Breast epithelium (tissue), 4 donors: ENCODE measurements at regions not wholly inside any gene's neighbourhood (a gene's known extent, or its start where the extent isn't known, plus 50 kb on each side); places are given as distances from the start of the nearest gene placed in this dataset.

Experiments
- DNase-seq, 2 donors: peaks; one replicate each; pipeline ENCODE4 v3.0.0-alpha.2; 2019; ENCODE audit warnings: low spot score in 2 of 2
- H3K27ac ChIP-seq, 2 donors: fragments of 200-600 bp; sonication (generic) in 1 of 2; one replicate each; pipeline ENCODE4 v1.5.1; 2016 to 2019; ENCODE audit warnings: mild to moderate bottlenecking in 1 of 2
- H3K27me3 ChIP-seq, 2 donors: fragments of 200-600 bp; sonication (generic) in 1 of 2; one replicate each; pipeline versions ENCODE4 v1.5.1 to v1.6.0; 2017 to 2019; ENCODE audit warnings: control low read depth in 1 of 2, mild to moderate bottlenecking in 1 of 2
- H3K36me3 ChIP-seq: fragments of 200-600 bp; one replicate; pipeline ENCODE4 v1.5.1; 2019
- H3K4me1 ChIP-seq, 2 donors: fragments of 200-600 bp; sonication (generic); one replicate each; pipeline ENCODE4 v1.5.1; 2016 to 2019; ENCODE audit warnings: control low read depth in 1 of 2
- H3K4me3 ChIP-seq, 3 donors: fragments of 200-600 bp; sonication (generic); 1 replicate in 2 of 3; 2 replicates in 1 of 3; pipeline ENCODE4 v1.5.1; 2016 to 2019; ENCODE audit warnings: mild to moderate bottlenecking in 3 of 3, moderate library complexity in 2 of 3
- H3K9me3 ChIP-seq, 2 donors: fragments of 200-600 bp; sonication (generic) in 1 of 2; one replicate each; pipeline ENCODE4 v1.5.1; 2016 to 2019; ENCODE audit warnings: control low read depth in 1 of 2
- POLR2A ChIP-seq: fragments of 450-650 bp; IDR thresholded peaks from one replicate; pipeline ENCODE4 v1.6.1; 2016; ENCODE audit warnings: antibody characterized with exemption, mild to moderate bottlenecking, moderate library complexity
- POLR2AphosphoS5 ChIP-seq, 3 donors: sonication (generic); formaldehyde crosslinking; IDR thresholded peaks; one replicate each; pipeline ENCODE4 v1.6.1; 2017; ENCODE audit warnings: antibody characterized with exemption in 3 of 3
- intact Hi-C: fragments of 100-400 bp; cut with DNase I; formaldehyde crosslinking; loops from one replicate; pipeline ENCODE4 v1.15.1; 2023; ENCODE audit warnings: low total_unique reads
- TF ChIP-seq, protein P1 (sequence below), 3 donors: fragments of 450-650 bp; IDR thresholded peaks; one replicate each; pipeline ENCODE4 v1.5.1; 2016 to 2017; ENCODE audit warnings: antibody characterized with exemption in 3 of 3, mild to moderate bottlenecking in 3 of 3, moderate library complexity in 3 of 3

DNA sequence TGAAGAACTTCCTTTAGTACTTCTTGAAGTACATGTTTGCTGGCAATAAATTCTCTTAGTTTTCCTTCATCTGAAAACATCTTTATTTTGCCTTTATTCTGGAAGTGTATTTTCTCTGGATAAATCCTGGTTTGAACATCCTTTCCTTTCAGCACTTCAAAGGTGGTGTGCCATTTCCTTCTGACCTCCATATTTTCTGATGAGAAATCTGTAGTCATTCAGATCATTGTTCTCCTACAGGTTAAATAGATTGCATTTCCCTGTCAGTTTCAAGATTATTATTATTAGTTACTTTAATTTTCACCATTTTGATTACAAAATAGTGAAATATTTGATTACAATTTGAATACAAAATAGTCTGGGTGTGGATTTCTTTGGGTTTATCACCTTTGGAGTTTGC lies 134.5 kb downstream of the CDH26 start:
- intact Hi-C loops = no loop called here
- no peaks in the 10 kb centered on the region for H3K36me3 ChIP-seq
- DNase-seq = no peak

DNA sequence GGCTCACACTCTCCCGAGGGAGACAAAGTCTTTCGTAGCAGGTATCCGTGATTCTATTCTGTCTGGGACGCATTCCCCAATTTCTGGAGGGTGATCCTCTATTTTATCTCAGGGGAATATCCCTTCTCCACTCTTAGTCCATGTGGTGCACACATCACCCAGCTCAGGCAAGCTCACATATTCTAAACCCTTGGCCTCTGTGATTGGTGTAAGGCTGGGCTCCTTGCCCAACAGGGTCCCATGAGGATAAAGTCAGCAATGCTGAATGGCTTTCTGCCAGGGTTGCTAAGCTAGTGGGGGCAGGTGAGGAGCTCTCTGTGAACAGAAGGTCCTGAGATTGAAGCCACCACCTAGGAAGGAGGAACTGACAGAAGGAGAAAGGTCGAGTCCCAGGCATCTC lies 137.2 kb downstream of the CDH26 start:
- no peaks in the 10 kb centered on the region for H3K4me1 ChIP-seq
- intact Hi-C loops = no loop called here
- no peak for TF ChIP-seq POLR2A
- TF ChIP-seq, protein P1, sequence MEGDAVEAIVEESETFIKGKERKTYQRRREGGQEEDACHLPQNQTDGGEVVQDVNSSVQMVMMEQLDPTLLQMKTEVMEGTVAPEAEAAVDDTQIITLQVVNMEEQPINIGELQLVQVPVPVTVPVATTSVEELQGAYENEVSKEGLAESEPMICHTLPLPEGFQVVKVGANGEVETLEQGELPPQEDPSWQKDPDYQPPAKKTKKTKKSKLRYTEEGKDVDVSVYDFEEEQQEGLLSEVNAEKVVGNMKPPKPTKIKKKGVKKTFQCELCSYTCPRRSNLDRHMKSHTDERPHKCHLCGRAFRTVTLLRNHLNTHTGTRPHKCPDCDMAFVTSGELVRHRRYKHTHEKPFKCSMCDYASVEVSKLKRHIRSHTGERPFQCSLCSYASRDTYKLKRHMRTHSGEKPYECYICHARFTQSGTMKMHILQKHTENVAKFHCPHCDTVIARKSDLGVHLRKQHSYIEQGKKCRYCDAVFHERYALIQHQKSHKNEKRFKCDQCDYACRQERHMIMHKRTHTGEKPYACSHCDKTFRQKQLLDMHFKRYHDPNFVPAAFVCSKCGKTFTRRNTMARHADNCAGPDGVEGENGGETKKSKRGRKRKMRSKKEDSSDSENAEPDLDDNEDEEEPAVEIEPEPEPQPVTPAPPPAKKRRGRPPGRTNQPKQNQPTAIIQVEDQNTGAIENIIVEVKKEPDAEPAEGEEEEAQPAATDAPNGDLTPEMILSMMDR (IDR thresholded peaks at IDR 0.05) = no peak
- TF ChIP-seq POLR2AphosphoS5 (IDR thresholded peaks at IDR 0.05) = no peak
- H3K27ac ChIP-seq = no peak overlapping the region
- no peak overlapping the region for H3K4me3 ChIP-seq
- no peaks in the 10 kb centered on the region for H3K36me3 ChIP-seq
- no peak for DNase-seq
- no peaks in the 10 kb centered on the region for H3K9me3 ChIP-seq
- H3K27me3 ChIP-seq = no peaks in the 10 kb centered on the region

More for the DNA sequence above, 134.5 kb downstream of the CDH26 start:
- Histone ChIP-seq H3K27me3 (no peaks in the 10 kb centered on the region), H3K27ac (no peak overlapping the region), H3K4me1 (no peaks in the 10 kb centered on the region), H3K4me3 (no peak overlapping the region), H3K9me3 (no peaks in the 10 kb centered on the region)
- no peak for TF ChIP-seq POLR2AphosphoS5 (IDR thresholded peaks at IDR 0.05)
- TF ChIP-seq, protein P1 (IDR thresholded peaks at IDR 0.05) = no peak
- no peak for TF ChIP-seq POLR2A

DNA sequence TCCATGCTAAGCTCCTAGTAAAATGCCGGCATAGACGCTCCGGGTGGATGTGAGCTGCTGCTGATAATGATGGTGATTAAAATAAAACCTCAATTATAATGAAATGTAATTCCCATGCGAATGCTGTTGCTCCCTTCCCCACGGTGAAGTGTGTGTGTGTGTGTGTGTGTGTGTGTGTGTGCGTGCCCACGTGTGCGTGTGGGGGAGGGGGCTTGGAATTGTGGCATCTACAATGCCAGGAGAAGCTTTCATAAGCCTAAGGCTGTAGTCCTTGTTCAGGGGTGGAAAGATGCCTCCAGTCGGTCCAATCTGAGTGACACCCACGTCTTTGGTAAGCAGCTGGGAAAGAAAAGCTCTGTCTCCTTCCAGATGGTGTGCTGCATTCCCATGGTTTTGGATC lies 137.9 kb downstream of the CDH26 start:
- Histone ChIP-seq H3K27ac (no peak overlapping the region), H3K4me3 (no peak overlapping the region), H3K4me1 (no peaks in the 10 kb centered on the region), H3K9me3 (no peaks in the 10 kb centered on the region), H3K36me3 (no peaks in the 10 kb centered on the region), H3K27me3 (no peaks in the 10 kb centered on the region)
- TF ChIP-seq POLR2A (no peak), POLR2AphosphoS5 (IDR thresholded peaks at IDR 0.05) (no peak)
- TF ChIP-seq, protein P1 (IDR thresholded peaks at IDR 0.05) = no peak
- intact Hi-C loops = no loop called here
- no peak for DNase-seq

DNA sequence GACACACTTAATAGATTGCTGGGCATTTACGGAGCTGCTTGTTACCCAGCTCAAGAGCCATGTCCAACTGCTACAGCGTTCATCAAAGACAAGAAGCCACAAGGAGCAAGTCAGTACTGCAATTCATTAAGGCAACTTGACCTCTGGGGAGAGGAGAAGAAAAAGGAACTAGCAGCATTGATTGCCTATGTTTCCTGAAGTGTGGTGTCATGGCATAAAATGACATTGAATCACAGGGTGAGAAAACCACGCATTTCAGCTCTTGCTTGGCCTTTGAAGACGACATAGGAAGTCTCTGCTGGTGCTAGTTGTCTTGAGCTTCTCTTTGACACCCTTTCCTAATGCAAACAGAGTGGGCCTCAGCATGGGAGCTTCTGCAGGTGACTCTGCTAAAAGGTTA lies 139.1 kb downstream of the CDH26 start:
- no peaks in the 10 kb centered on the region for H3K36me3 ChIP-seq
- no peak overlapping the region for H3K4me3 ChIP-seq
- no peaks in the 10 kb centered on the region for H3K4me1 ChIP-seq
- intact Hi-C loops = no loop called here
- H3K27me3 ChIP-seq = no peaks in the 10 kb centered on the region
- H3K9me3 ChIP-seq = no peaks in the 10 kb centered on the region
- no peak overlapping the region for H3K27ac ChIP-seq
- no peak for DNase-seq
- no peak for TF ChIP-seq POLR2AphosphoS5 (IDR thresholded peaks at IDR 0.05)
- no peak for TF ChIP-seq POLR2A
- TF ChIP-seq, protein P1 (IDR thresholded peaks at IDR 0.05) = no peak

DNA sequence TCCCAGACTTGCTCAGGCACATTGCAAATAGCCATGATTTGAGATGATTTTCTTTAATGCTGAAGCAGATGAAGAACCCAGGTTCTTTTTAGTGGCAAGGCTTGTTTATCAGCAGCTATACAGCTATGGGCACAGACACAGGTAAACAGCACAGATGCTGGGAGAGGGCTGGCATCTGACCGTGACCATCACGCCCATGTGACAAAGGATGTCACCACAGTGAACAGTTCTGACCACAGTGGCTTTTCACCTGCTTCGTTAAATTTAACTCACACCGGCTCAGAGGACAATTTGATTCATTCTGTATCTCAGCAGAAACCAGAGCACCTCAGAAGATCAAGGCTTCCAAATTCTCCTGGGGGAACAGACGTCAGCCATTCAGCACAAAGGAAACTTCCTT lies 142.6 kb downstream of the CDH26 start:
- TF ChIP-seq POLR2A = no peak
- no peak for TF ChIP-seq POLR2AphosphoS5 (IDR thresholded peaks at IDR 0.05)
- TF ChIP-seq, protein P1 (IDR thresholded peaks at IDR 0.05) = no peak
- H3K4me1 ChIP-seq = no peaks in the 10 kb centered on the region
- no peaks in the 10 kb centered on the region for H3K9me3 ChIP-seq
- no peak overlapping the region for H3K4me3 ChIP-seq
- no peak overlapping the region for H3K27ac ChIP-seq
- H3K27me3 ChIP-seq = no peaks in the 10 kb centered on the region
- H3K36me3 ChIP-seq = no peaks in the 10 kb centered on the region
- intact Hi-C loops = no loop called here
- no peak for DNase-seq
